ENCODE measurements at regions not wholly inside any gene's neighbourhood (a gene's known extent, or its start where the extent isn't known, plus 50 kb on each side); places are given as distances from the start of the nearest gene placed in this dataset.

DNA sequence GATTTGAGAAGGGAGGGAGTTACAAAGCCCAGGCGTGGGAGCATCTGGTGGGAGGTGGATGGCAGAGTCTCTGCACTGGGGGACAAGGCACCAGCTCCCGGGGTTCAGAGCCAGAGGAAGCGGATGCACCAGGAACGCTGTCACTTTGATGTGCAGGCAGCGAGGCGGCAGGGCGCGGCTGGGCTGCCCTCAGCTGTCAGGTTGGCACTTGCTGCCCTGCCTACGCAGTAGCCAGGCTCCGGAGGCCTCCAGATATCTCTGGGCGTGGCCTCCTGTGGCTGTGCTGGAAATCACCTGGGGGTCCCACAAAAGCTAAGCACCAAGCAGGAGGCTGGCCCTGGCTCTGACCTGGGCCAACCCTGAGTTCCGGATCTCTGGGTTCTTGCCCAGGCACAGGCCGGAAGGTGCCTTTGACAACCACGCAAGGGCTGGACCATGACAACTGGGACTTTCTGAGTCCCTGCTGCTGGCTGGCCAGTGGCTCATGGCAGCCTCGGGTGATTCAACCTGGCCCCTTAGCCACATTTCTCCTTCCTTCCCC is 62.1 kb upstream of the MAP1LC3B2 start:
- ChIA-PET POLR2A (ENCODE audit: unreplicated experiment) (no interaction called here), CTCF (no interaction called here)
- H3K23ac ChIP-seq (ENCODE audit: low read depth, low read length), result no peak overlapping the region
- H3K18ac ChIP-seq (ENCODE audit: low read depth, low read length), result no peak overlapping the region
- no peak overlapping the region for H2BK120ac ChIP-seq (ENCODE audit: low read depth, low read length)
- no peak overlapping the region for H2AK9ac ChIP-seq (replicated peaks; ENCODE audit: low read depth, low read length, poor library complexity)
- no peaks in the 10 kb centered on the region for H3K27me3 ChIP-seq (ENCODE audit: control insufficient read depth, insufficient read depth, low read length)
- H4K20me1 ChIP-seq (ENCODE audit: insufficient read depth, low read length), result no peaks in the 10 kb centered on the region
- H3K4ac ChIP-seq (ENCODE audit: low read depth, low read length), result no peak overlapping the region
- H3K9ac ChIP-seq (ENCODE audit: low read depth, low read length), result no peak overlapping the region
- intact Hi-C loops (cut with micrococcal nuclease), result no loop called here
- ATAC-seq (ENCODE audit: low read depth) (no peak), DNase-seq (no peak)
- no peak overlapping the region for H4K91ac ChIP-seq (ENCODE audit: insufficient read depth, low read depth, low read length)
- no peak overlapping the region for H2BK20ac ChIP-seq (ENCODE audit: low read depth, low read length)
- no peak overlapping the region for H3K4me3 ChIP-seq (ENCODE audit: insufficient read depth, low read depth, low read length)
- no peaks in the 10 kb centered on the region for H3K36me3 ChIP-seq (ENCODE audit: control insufficient read depth, insufficient read depth, low read length)
- BruUV-seq (replicated peaks), result no TSS peak
- no peak overlapping the region for H2BK15ac ChIP-seq (ENCODE audit: low read depth, low read length)
- no peaks in the 10 kb centered on the region for H3K4me1 ChIP-seq (ENCODE audit: control insufficient read depth, insufficient read depth, low read length)
- 0 out of 4 replicates have a peak, but pooled peaks cover 0 to 5% of the 10 kb centered on the region in 2 experiments for H3K79me1 ChIP-seq (ENCODE audit: low read depth in 1 of 2, low read length in 2 of 2)
- peaks cover 8% of the 10 kb centered on the region for H3K9me1 ChIP-seq (ENCODE audit: insufficient read depth, low read length)
- no peak overlapping the region for H3K14ac ChIP-seq (replicated peaks; ENCODE audit: low read depth, low read length)
- H3K9me3 ChIP-seq (ENCODE audit: control insufficient read depth, insufficient read depth, low read length), result no peaks in the 10 kb centered on the region
- no peak overlapping the region for H3K27ac ChIP-seq (ENCODE audit: insufficient read depth, low read length)
- H4K8ac ChIP-seq (ENCODE audit: low read depth in 2 of 2, low read length in 2 of 2), result no peak overlapping the region
- H3K4me2 ChIP-seq (ENCODE audit: low read depth, low read length), result no peak overlapping the region
- in situ Hi-C loops (cut with MboI; ENCODE audit: low sequenced_read_pairs), result no loop called here
- dilution Hi-C loops (cut with HindIII; ENCODE audit: low sequenced_read_pairs, unreplicated experiment), result no loop called here
- no peak for TF ChIP-seq MAZ (IDR thresholded peaks at IDR 0.05; ENCODE audit: borderline replicate concordance, low read depth, low read length)
- TF ChIP-seq RAD21 (IDR thresholded peaks at IDR 0.05; ENCODE audit: low read length), result no peak
- TF ChIP-seq POLR2A (IDR thresholded peaks at IDR 0.05; ENCODE audit: low read depth, low read length), result no peak
- TF ChIP-seq FOS (IDR thresholded peaks at IDR 0.05; ENCODE audit: low read depth, low read length), result no peak
- no peak for TF ChIP-seq CEBPB (IDR thresholded peaks at IDR 0.05; ENCODE audit: low read depth, low read length)
- no peak for TF ChIP-seq RFX5 (IDR thresholded peaks at IDR 0.05; ENCODE audit: low read depth, low read length)
- TF ChIP-seq CHD1 (IDR thresholded peaks at IDR 0.05; ENCODE audit: low read depth, low read length), result no peak
- no peak for TF ChIP-seq RCOR1 (IDR thresholded peaks at IDR 0.05; ENCODE audit: insufficient replicate concordance, low read length)
- no peak for TF ChIP-seq BHLHE40 (IDR thresholded peaks at IDR 0.05; ENCODE audit: low read depth, low read length)
- TF ChIP-seq, protein P1, sequence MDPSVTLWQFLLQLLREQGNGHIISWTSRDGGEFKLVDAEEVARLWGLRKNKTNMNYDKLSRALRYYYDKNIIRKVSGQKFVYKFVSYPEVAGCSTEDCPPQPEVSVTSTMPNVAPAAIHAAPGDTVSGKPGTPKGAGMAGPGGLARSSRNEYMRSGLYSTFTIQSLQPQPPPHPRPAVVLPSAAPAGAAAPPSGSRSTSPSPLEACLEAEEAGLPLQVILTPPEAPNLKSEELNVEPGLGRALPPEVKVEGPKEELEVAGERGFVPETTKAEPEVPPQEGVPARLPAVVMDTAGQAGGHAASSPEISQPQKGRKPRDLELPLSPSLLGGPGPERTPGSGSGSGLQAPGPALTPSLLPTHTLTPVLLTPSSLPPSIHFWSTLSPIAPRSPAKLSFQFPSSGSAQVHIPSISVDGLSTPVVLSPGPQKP (IDR thresholded peaks at IDR 0.05; ENCODE audit: borderline replicate concordance, low read depth, low read length), result no peak
- TF ChIP-seq, protein P2, sequence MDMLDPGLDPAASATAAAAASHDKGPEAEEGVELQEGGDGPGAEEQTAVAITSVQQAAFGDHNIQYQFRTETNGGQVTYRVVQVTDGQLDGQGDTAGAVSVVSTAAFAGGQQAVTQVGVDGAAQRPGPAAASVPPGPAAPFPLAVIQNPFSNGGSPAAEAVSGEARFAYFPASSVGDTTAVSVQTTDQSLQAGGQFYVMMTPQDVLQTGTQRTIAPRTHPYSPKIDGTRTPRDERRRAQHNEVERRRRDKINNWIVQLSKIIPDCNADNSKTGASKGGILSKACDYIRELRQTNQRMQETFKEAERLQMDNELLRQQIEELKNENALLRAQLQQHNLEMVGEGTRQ (IDR thresholded peaks at IDR 0.05; ENCODE audit: low read depth, low read length), result no peak
- no peak overlapping the region for H4K5ac ChIP-seq (ENCODE audit: low read depth, low read length)
- no peak overlapping the region for H3K56ac ChIP-seq (ENCODE audit: extremely low read depth, insufficient read depth, low read length)
- WGBS, 2 experiments (ENCODE audit: extremely low coverage in 2 of 2, insufficient read length in 1 of 2), result 91% methylated on average over 9 of the region's 15 CpGs; no CpG with 5 or more reads in 1 of the 2 experiments
- no peak overlapping the region; the same call in 1 of the 2 replicates for H2AK5ac ChIP-seq (ENCODE audit: low read depth, low read length)
- H2BK5ac ChIP-seq (ENCODE audit: low read depth, low read length, poor library complexity, severe bottlenecking), result no peak overlapping the region
- no peak overlapping the region for H2AFZ ChIP-seq (replicated peaks; ENCODE audit: low read length, poor library complexity)

Data from IMR-90 (cell line).